Stimulated activated CD4-positive, alpha-beta T cell treated with anti-CD3 and anti-CD28 coated beads, Interleukin-1b, Interleukin-23, amount 100 ng/mL, for 48 hours (primary cell): ENCODE measurements at regions not wholly inside any gene's neighbourhood (a gene's known extent, or its start where the extent isn't known, plus 50 kb on each side); places are given as distances from the start of the nearest gene placed in this dataset.

Experiments
- DNase-seq: peaks from one replicate; pipeline ENCODE4 v3.0.0-alpha.2; 2020

DNA sequence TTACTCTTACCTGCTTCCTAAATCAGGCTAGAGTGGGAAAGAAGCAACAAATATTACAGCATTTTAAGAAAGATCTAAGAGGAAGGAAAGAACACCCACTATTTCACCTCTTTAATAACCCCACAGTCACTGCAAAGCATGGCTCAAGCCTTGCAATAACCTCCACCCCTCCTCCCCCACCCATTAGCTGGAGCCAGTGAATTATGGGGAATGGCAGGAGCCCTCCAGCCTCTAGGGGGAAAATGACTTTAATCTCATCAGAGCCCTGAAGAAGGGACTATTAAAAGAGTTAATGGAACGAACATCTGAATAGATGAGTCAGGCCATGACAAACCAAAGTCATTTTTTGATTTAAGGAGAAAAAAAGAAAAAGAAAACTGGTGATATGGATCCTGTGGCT is 630.7 kb upstream of the PLXNA2 start:
- no peak for DNase-seq

DNA sequence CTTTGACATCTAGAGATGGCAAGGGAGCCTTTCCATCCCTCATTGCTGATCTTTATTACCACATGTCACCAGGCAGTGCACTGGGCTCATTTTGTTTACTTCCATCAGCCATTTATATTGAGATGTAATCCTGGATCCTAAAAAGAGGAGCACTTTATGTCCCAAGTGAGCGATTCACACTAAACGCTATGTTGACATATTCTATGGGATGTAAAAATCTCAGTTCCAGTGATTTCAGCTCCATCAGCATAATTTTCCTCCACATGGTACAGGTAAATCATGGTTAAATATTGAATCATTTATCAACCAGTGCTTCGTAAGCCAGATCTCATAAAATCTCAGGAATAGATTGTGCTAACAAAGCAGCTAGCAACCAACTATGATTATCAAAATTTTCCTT is 634.8 kb upstream of the PLXNA2 start:
- DNase-seq = no peak

DNA sequence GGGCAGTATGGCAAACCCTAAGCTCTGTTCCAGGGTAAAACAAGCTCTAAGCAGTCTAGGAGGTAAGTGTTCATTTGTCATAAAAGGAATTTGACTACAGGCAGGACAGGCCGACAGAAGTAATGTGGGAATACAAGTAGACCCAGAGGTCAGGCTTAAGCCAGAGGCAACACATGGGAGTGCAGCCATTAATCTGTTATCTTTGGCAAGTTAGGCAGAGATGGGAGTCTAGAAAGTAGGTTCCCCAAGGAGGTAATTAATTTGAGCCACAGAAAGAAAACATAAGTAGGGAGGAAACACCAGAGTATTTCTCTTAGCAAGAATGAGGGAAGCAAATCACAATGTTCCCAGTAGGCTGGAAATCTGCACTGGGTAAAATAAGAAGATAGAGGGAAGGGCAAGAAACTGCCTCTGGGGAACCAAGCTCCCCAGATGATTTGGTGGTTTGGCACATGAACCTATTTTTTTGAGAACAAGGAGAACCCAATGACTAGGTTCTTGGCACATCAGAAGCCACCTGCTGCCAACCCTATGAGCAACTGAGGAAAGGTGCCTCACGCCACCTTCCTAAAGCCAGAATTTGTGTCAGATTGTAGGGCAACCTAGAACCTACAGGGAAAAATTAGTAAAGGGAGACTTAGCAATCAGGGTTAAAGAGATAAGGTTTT is 636.4 kb upstream of the PLXNA2 start:
- DNase-seq = no peak

DNA sequence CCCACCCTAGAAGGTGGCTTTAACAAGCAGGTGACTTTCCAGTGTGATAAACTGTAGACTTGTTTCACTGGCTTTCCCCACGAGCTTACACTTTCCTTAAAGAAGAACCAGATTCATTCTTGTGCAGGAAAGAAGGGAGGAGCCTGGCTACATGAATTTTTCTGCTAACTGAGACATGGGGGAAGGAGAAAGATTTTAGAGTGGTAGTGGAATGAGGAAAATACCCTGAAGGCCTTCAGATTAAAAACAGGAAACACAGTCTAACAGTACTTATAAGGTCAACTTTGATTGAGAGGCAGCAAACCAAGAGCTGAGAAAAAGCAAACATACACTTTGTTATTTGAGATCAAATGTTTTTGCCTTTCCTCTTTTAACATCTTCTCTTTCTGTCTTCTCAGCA is 640.9 kb upstream of the PLXNA2 start:
- DNase-seq = no peak

DNA sequence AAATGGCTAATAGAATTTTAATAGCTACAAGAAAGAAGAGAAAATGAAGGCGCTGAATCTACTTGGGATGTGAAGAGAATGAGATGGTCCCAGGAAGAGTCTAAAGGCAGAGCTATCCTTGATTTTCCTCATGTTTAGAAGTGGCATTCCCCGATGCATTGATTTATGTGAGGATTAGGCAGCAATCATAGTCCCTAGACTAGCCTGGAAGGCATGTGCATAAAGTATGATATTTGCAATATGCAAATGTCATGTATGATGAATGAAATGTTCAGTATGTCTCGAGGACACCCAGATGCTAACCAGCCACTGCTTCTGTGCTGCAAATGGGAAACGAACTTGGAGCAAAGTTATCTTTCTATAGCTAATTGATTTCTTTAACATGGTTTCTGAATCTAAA is 641.5 kb upstream of the PLXNA2 start:
- no peak for DNase-seq

DNA sequence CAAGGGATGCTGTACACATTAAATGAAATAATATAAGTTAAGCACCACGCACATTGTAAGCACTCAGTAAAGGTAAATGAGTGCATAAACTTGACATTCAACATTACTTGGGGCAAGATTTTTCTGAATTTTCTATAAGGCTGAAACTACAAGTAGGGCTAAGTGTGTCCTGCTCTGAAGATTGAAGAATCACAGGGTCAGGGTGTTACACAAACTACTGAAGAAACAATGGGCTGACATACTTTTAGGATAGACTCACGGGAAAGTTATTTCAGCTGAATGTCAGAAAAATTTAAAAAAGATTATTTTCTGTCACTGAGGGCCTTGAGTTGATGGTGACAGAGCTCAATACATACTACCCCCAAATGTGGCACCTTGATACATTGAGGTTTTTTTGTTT is 644.2 kb upstream of the PLXNA2 start:
- DNase-seq = no peak

DNA sequence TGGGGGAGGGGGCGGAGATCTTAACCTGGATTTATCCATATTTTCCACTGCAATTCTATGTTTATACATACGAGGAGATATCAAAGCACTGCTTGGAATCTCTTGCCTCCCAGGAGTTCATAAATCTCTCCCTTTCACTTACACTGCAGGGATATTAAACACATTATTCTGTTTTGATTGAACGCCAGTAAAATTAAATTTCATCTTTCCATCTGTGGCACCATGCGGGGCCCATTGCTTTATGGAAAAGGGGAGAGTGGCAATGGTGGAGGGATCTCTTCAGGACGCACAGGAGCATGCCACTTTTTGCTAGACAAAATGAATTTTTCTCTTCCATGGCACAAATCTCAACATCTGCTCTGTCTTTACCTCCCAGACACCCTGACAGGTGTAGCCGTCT is 648.0 kb upstream of the PLXNA2 start:
- DNase-seq = no peak

DNA sequence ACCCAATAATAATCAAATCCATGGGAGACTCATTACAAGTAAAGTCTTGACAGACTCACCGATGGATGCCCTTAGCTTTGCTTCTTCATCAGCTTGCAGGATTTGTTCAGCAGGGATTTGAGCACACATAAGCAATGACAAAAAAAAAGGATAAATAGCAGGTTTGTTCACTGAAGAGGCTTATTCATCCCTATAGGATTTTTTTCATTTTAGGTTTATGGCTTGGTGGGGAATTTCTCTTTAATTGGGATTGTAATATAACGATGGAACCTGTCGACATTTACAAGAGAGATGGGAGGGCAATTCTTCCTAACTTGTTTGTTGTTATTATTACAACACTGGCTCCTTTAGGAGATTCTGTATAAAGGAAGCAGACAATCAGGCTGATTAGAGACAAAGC is 649.1 kb upstream of the PLXNA2 start:
- no peak for DNase-seq

DNA sequence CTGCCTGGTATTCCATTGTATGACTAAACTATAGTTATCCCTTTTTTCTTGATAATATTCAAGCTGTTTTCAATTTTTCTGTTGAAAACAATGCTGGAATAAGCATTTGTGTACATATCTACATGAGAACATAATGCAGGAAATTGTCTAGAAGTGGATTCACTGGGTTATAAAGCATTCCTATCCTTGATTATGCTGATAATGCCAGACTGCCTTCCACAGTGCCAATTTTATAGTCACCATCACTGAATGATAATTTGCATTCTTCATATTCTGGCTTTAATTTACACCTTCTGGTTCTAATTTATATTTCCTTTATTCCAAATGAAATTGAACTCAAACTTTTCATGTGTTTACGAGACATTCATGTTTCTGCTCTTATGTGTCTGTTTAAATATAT is 651.0 kb upstream of the PLXNA2 start:
- no peak for DNase-seq

DNA sequence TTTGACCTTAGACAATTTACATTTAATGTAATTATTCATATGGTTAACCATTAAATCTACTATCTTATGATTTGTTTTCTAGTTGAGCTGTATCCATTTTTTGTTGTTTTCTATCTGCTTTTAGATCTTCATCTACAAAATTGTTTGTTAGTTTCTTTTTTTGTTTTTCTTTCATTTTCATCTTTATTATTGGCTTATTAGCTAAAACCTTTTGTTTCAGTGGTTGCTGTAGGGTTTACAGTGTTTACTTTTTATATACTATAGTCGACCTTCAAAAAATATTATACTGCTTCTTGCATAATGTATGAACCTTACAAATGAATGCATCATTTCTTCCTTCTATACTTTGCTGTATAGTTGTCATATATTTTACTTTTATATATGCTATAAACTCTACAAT is 651.6 kb upstream of the PLXNA2 start:
- no peak for DNase-seq

DNA sequence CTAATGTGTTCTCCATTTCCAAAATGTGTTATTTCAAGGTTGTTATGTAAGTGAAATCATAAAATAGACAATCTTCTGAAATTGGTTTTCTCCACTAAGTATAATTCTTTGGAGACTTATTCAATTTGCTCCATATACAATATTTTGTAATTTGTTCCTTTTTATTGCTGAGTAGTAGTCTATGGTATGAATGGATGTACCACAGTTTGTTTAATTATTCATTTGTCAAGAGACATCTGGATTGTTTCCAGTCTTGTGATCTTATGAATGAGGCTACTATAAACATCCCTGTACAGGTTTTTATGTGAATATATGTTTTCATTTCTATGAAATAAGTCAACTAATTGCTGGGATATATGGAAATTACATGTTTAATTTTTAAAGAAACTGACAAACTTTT is 652.6 kb upstream of the PLXNA2 start:
- no peak for DNase-seq

DNA sequence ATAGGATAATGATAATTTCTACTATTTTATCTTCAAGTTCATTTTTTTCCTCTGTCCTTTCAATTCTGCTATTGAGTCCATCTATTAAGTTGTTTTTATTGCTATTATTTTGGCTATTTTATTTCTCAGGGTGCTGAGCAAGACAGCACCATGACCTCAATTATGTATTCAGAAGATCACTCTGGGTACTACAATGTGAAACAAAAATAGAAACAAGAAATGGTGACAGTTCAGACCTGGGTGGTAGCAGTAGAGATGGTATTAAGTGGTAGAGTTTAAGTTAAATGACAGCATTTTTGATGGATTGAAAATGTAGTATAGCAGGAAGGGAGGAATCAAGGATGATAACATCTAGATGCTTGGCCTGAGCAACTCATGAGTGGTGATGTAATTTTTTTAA is 655.3 kb upstream of the PLXNA2 start:
- no peak for DNase-seq

DNA sequence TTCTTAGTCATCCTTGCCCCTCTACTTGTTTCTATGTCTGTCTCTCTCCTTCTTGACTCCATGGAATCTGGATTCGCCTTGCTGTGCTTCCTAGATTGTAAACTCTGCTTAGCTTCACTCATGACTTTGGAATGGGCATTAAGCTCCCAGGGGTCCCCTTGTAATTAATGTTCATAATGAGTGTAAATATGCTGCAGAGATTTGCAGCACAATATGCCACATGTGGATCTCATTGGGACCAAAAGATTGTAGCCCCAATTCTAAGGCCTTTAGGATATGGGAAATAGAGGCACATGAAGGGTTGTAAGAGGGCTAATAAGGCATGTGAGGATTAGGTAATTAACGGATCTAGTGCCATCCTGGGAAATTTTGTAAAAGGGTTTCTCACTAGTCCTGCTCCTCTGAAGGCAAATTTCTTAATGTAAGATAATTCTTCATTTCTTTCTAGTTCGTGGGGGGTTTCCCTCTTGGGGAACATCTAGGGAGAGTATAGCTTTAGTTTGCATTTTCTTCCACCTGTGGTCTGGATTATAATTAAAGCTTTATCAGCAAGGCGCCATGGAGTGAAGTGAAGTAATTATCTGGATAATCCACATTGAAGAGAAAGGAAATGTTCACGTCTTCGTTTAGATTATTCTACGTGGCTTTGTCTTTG is 659.2 kb upstream of the PLXNA2 start:
- no peak for DNase-seq

DNA sequence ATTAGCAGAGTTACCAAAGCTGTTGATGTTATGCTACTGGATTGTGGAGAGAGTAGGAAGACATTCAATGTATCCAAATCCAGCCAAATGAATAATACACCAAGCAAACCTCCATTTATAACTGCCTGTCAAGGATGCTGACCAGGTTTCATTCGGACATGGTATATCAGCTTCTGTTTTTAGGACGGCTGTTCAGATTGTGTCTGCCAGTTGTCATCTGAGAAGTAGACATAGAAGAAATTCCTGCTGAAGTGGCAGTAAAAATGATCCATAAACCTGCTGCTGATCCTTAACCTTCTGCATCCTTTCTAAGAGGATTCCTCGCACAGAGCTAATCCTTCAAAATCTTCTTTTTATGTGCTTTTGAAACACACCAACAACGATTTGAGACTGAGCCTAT is 663.6 kb upstream of the PLXNA2 start:
- DNase-seq = no peak

DNA sequence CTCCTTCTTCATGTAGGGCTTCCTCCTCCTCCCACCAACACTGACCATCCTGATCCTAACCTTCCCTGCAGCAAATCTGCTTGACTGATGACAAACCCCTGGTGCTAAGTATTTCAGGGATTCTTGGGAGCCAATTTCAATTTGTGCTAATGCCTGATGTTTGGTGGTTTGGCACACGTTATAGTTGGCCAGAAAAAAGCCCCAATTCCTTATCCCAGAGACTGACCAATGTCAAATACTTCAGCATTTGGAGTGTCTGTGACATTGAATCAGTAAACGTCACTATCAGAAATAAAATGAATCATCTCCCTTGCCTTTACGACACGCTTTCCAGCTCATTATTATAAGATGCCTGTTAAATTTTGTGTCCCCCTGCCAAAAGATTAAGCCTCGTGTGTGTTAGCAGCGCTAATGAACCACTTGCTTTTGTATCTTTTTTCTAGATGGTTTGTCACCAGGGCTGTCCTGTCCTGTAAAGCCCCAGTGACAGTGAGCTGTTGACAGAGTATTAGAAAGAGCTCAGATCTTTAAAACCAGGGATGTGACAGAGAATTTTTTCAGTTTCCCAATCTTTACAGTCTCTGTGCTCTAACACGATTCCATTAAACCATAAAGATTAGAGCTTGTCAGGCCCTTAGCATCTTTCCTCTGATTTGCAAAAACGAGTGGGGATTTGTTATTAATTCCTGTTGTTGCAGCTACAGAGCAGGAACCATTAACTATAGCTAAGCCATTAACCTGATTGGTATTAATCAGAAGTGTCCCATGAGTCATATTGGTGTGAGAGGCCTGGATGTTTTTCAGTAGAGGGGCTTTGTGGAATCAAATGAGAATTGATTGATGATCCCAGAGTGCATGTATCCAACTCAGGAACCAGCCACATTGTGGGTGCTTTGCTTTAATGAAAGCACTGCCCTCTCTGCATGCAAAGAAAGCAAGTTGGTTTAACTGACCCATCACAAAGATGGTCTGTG is 665.1 kb upstream of the PLXNA2 start:
- no peak for DNase-seq

DNA sequence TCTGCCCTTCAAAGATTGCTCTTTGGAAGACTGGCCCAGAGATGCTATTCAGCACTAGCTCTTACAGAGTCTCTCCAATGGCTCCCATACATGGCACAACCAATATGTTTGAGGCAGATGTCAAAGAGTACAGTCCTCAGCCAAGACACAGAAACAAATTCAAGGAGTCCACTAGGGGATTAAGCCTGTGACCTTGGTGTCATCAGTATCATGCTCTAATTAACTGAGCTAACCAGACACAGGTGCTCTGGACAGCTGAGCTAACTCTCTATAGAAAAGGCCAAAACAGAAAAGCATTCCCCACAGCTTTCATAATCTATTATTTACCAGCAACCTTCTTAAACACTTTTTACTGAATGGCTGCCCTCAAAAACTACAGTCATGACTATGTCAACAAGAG is 666.0 kb upstream of the PLXNA2 start:
- no peak for DNase-seq

DNA sequence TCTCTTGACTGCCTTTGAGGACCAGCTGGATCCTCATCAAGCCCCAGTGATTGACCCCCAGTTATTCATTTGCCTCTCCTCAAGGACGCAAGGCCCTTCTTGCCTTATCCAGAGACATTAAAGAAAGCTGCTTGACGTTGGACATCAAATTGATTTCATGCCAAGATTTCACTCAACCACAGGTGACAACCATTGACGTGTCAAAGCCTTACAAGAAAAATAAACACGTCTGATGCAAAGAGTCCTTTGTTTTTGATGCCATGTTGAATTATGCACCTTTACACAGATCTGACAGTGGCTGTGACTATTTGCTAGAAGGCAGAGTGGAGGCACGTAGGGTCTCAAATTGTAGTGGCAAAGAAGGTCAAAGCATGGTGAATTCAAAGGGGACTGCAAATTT is 666.2 kb upstream of the CAMK1G start:
- no peak for DNase-seq

DNA sequence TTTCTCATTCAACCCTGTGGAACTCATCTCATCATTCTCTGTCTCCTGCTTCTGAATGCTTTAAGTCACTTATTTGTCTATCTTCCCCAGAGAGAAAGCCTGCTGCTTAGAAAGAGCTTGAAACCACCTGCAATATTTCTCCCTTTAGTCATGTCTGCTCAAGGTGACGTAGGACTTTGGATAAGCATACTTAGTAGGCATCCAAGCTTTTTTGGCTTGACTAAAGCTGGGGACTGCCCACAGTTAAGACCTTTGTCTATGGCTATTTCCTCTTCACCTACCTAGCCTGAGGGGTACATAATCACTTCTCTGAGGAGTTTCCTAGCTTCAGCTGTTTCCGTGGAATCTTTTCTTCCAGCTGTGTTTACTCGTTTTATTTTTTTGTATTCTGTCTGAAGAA is 665.8 kb upstream of the CAMK1G start:
- no peak for DNase-seq

DNA sequence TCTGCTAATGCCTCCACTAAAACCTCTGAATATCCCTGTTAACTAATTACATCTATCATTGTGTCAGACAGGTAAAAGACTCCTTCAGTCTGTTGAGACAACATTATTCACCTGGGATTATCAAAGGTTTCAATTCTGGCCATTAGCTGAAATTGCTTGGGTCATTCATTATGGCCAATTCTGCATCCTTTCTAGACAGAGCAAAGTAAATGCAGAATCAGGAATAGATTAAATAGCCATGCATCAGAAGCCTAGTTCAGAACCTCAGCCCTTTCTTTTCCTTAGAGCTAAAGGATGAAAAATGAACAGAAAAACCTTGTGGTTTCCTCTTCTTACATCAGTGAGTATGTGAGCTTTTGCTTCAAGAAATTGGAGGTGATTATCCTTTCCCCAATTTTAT is 665.4 kb upstream of the CAMK1G start:
- DNase-seq = no peak

DNA sequence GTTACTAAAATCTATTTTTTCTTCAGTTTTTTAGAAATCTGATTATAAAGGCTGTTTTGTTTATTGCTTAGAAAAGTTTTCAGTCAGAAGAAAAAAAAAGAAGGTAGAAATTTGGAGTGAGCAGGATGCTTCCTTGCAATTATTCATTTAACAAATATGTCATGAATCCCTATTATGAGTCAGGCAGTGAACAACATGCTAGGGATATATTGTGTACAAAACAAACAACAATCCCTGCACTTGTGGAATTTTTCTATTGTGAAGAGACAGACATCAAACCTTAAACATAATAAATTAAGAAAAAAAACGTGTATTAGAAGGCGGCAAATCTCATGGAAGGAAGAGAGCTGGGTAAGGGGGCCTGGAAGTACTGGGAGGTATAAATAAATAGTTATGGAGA is 664.1 kb upstream of the CAMK1G start:
- no peak for DNase-seq

DNA sequence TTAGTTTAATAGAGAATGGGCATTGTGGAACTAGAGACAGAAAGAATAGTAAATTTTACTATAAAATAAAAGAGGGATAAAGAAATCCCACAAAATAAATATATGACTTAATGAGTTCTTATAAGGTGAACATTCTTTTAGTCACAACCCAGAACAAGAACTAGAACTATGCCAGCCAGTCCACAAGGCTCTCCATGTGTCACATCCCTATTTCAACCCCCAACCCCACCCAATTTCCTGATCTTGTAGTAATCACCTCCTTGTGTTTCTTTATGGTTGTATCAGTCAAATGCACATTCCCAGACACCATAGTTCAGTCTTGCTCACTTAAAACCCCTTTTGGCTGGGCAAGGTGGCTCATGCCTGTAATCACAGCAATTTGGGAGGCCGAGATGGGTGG is 662.3 kb upstream of the CAMK1G start:
- DNase-seq = no peak

DNA sequence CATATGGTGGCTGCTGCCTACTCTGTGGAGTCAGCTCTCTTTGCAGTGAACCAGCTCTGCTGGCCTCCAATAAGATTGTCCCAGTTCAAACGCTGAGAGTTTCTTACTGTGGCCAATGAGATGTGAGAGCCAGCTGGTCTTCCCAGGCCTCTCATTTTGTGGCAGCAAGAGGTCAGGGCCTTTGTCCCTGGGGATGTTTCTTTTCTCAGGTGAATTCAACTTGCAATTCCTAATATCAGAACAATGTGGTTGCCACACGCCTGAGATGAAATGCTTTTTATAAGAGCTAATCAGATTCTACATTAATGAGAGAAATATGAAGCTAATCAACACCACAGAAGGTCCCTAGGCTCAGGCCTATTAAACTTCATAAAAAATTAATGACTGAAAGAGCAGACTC is 660.1 kb upstream of the CAMK1G start:
- no peak for DNase-seq

DNA sequence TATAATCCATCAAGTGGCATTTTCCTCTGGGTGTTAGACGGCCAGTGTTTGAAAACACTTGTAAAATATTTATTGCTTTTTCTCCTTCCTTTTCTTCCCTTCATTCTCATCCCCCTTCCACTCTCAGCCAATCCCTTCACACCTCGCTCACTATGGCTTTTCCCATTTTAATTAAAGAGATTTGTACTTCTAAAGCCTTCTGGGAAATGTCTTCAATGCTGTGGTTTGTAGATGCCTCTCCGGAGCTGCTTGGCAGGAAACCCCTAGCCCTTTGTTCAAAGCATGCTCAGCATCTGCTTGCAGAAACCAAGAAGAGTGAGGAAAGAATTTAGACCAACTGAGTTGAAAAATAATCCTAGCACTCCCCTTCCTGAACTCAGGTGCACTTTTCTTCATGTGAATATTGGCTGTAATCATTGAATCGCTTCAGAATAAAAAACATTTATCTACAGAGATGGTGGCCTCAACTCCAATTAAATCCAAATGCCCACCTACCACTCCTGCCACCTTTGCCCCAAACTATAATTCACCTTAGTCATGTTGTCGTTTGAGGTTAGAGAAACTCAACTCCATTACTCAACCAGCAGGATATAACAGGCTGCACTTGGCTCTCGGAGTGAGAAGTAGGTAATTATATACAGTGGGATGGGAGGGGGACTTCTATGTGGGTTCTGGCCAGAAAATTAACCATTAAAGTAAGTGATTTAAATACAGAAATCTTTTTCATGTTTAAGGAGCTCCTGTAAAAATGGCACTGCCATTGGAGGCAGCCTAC is 659.4 kb upstream of the CAMK1G start:
- DNase-seq = no peak
